ENCODE measurements at regions not wholly inside any gene's neighbourhood (a gene's known extent, or its start where the extent isn't known, plus 50 kb on each side); places are given as distances from the start of the nearest gene placed in this dataset.
A peak's percentile ranks its signal among the peaks of the same experiment; 100 is the strongest.

- POLR2A ChIA-PET: no interaction called here
- ATAC-seq (no peak), DNase-seq (ENCODE audit: low read depth, low spot score) (no peak), FAIRE-seq (no peak)
- SMC1A ChIA-PET (ENCODE audit: uncharacterized antibody, unreplicated experiment): interaction anchor here (0.6 to 1.0 kb wide), 3 partner anchors 57 to 731 kb away, joined by 3 read pairs; no protein-coding TSS in a partner anchor
- Histone ChIP-seq H4K20me1 (ENCODE audit: control insufficient read depth, insufficient read depth) (no peaks in the 10 kb centered on the region), H3K27ac (ENCODE audit: control insufficient read depth, insufficient read depth) (no peak overlapping the region), H3K79me2 (ENCODE audit: control insufficient read depth, insufficient read depth, low read length) (no peaks in the 10 kb centered on the region), H3K4me3 (no peak overlapping the region), H3K4me1 (ENCODE audit: control insufficient read depth, insufficient read depth, low read length) (no peaks in the 10 kb centered on the region), H3K9ac (ENCODE audit: control insufficient read depth, insufficient read depth, low read length) (no peak overlapping the region), H3K9me3 (replicated peaks; ENCODE audit: control insufficient read depth, insufficient read depth, low read length) (peaks cover 4% of the 10 kb centered on the region; the same call in 2 of the 3 replicates), H3K4me2 (ENCODE audit: control insufficient read depth, insufficient read depth) (no peak overlapping the region), H3K27me3 (replicated peaks in 1 of 2; ENCODE audit: control insufficient read depth in 2 of 2, insufficient read depth in 2 of 2, low read length in 1 of 2) (no peaks in the 10 kb centered on the region), H2AFZ (ENCODE audit: control insufficient read depth, low read depth, low read length) (no peak overlapping the region), H3K36me3 (ENCODE audit: control insufficient read depth in 2 of 2, insufficient read depth in 2 of 2, low read length in 1 of 2) (no peaks in the 10 kb centered on the region)
- BruUV-seq (replicated peaks): no TSS peak
- TF ChIP-seq TAF1 (IDR thresholded peaks at IDR 0.05; ENCODE audit: borderline replicate concordance, low read depth, low read length) (no peak), TCF12 (IDR thresholded peaks at IDR 0.05; ENCODE audit: low read depth, low read length) (no peak), CBX5 (IDR thresholded peaks at IDR 0.05; ENCODE audit: low read depth) (no peak), CBFB (IDR thresholded peaks at IDR 0.05; ENCODE audit: low read depth) (no peak), BHLHE40 (IDR thresholded peaks at IDR 0.05; ENCODE audit: borderline replicate concordance in 1 of 2, low read depth in 2 of 2, low read length in 1 of 2) (no peak), RCOR1 (conservative IDR thresholded peaks at IDR 0.05; ENCODE audit: low read depth, low read length) (no peak), RUNX3 (IDR thresholded peaks at IDR 0.05; ENCODE audit: low read length) (no peak)
- in situ Hi-C loops (cut with MboI) (no loop called here), intact Hi-C loops (cut with micrococcal nuclease; ENCODE audit: unreplicated experiment) (no loop called here)
- WGBS (ENCODE audit: insufficient coverage, insufficient replicate concordance, low lambda C conversion rate, missing lambda C conversion rate): 14% methylated on average over 2 of the region's 2 CpGs
- CTCF ChIA-PET: interaction anchor here (0.9 to 1.0 kb wide), 2 partner anchors 661 to 666 kb away, joined by 3 read pairs; no protein-coding TSS in a partner anchor
- RAD21 ChIA-PET (ENCODE audit: unreplicated experiment): no interaction called here
These were observed 566.5 kb upstream of the ATP2B1 start for GRCh38 chr12:90275088-90275487.

GRCh38 chr12:90274407-90274806 lies 565.8 kb upstream of the ATP2B1 start:
- ChIA-PET CTCF (no interaction called here), POLR2A (no interaction called here), RAD21 (ENCODE audit: unreplicated experiment) (no interaction called here), SMC1A (ENCODE audit: uncharacterized antibody, unreplicated experiment) (interaction anchor here (1.0 kb wide), 1 partner anchor 215 kb away, joined by 3 read pairs; no protein-coding TSS in a partner anchor)
- Histone ChIP-seq H4K20me1 (ENCODE audit: control insufficient read depth, insufficient read depth) (no peaks in the 10 kb centered on the region), H3K4me3 (no peak overlapping the region), H3K36me3 (ENCODE audit: control insufficient read depth in 2 of 2, insufficient read depth in 2 of 2, low read length in 1 of 2) (no peaks in the 10 kb centered on the region), H3K27me3 (replicated peaks in 1 of 2; ENCODE audit: control insufficient read depth in 2 of 2, insufficient read depth in 2 of 2, low read length in 1 of 2) (no peaks in the 10 kb centered on the region), H3K79me2 (ENCODE audit: control insufficient read depth, insufficient read depth, low read length) (no peaks in the 10 kb centered on the region), H3K4me1 (ENCODE audit: control insufficient read depth, insufficient read depth, low read length) (no peaks in the 10 kb centered on the region), H3K4me2 (ENCODE audit: control insufficient read depth, insufficient read depth) (no peak overlapping the region), H3K27ac (ENCODE audit: control insufficient read depth, insufficient read depth) (no peak overlapping the region), H3K9ac (ENCODE audit: control insufficient read depth, insufficient read depth, low read length) (no peak overlapping the region), H3K9me3 (replicated peaks; ENCODE audit: control insufficient read depth, insufficient read depth, low read length) (peaks cover 3% of the 10 kb centered on the region; the same call in 1 of the 3 replicates), H2AFZ (ENCODE audit: control insufficient read depth, low read depth, low read length) (no peak overlapping the region)
- TF ChIP-seq SMC3 (IDR thresholded peaks at IDR 0.05; ENCODE audit: borderline replicate concordance, low read length): peak; percentile 10; the same call in 1 of the 2 replicates
- TF ChIP-seq YBX1 (IDR thresholded peaks at IDR 0.05): no peak
- TF ChIP-seq RELA (IDR thresholded peaks at IDR 0.05; ENCODE audit: borderline replicate concordance, partially characterized antibody): no peak
- no peak for TF ChIP-seq HCFC1 (IDR thresholded peaks at IDR 0.05; ENCODE audit: low read length)
- TF ChIP-seq RAD21 (IDR thresholded peaks at IDR 0.05; ENCODE audit: insufficient read depth, low read depth, low read length): peak; percentile 58
- peak in 1 of 3 experiments; percentile 29; a peak in 3 of 6 replicates for TF ChIP-seq CTCF (IDR thresholded peaks at IDR 0.05 in 2 of 3, conservative IDR thresholded peaks at IDR 0.05 in 1 of 3; ENCODE audit: control insufficient read depth in 2 of 3, extremely low read depth in 1 of 3, insufficient read depth in 1 of 3, low read depth in 3 of 3, low read length in 3 of 3)
- TF ChIP-seq ZNF24 (IDR thresholded peaks at IDR 0.05): no peak
- TF ChIP-seq HSF1 (IDR thresholded peaks at IDR 0.05; ENCODE audit: low read depth, low read length): no peak
- no TSS peak for BruUV-seq (replicated peaks)
- ATAC-seq: peak; percentile 51
- intact Hi-C loops (cut with micrococcal nuclease; ENCODE audit: unreplicated experiment): no loop called here
- 100% methylated on average over 1 of the region's 1 CpG for WGBS (ENCODE audit: insufficient coverage, insufficient replicate concordance, low lambda C conversion rate, missing lambda C conversion rate)
- in situ Hi-C loops (cut with MboI): no loop called here
- DNase-seq (ENCODE audit: low read depth, low spot score): no peak
- no peak for FAIRE-seq

All from GM12878 (cell line).